ENCODE measurements at regions not wholly inside any gene's neighbourhood (a gene's known extent, or its start where the extent isn't known, plus 50 kb on each side); places are given as distances from the start of the nearest gene placed in this dataset.

DNA sequence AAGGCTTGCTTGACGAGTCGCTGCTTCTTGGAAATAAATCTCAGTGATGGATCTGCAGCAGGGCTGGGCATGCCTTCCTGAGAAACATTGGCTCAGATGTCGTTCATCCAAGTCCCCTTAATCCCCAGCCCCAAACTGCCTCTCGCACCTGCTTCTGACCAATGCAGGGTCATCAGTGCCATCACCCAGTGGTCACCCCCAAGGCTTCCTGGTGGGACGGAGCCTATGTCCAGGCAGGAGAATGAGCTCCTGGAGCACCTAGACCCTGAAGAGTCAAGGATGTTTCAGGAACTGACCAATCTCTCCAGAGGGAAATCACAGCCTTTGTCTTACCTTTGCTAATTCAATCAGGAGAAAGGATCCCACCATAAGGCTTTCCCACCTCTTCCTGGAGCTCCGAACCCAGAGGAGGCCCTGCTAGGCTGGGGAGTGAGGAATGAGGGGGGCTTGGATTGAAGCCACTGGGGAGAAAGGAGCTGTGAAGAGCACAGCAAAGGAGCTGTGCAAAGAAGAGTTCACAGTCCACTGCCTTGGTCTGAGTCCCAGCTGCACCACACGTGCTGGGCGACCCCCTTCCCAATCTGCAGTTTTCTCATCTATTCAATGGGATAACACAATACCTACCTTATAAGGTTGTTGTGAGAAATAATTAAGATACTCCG is 416.1 kb downstream of the NPHP4 start:
- Histone ChIP-seq H3K4me1 (no peaks in the 10 kb centered on the region), H3K27me3 (ENCODE audit: low read depth) (peaks cover 60% of the 10 kb centered on the region), H3K36me3 (no peaks in the 10 kb centered on the region), H3K9me3 (replicated peaks) (peaks cover 2% of the 10 kb centered on the region), H3K27ac (replicated peaks) (no peak overlapping the region), H3K4me3 (no peak overlapping the region)
- TF ChIP-seq, protein P1, sequence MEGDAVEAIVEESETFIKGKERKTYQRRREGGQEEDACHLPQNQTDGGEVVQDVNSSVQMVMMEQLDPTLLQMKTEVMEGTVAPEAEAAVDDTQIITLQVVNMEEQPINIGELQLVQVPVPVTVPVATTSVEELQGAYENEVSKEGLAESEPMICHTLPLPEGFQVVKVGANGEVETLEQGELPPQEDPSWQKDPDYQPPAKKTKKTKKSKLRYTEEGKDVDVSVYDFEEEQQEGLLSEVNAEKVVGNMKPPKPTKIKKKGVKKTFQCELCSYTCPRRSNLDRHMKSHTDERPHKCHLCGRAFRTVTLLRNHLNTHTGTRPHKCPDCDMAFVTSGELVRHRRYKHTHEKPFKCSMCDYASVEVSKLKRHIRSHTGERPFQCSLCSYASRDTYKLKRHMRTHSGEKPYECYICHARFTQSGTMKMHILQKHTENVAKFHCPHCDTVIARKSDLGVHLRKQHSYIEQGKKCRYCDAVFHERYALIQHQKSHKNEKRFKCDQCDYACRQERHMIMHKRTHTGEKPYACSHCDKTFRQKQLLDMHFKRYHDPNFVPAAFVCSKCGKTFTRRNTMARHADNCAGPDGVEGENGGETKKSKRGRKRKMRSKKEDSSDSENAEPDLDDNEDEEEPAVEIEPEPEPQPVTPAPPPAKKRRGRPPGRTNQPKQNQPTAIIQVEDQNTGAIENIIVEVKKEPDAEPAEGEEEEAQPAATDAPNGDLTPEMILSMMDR (IDR thresholded peaks at IDR 0.05; ENCODE audit: borderline replicate concordance), result no peak
- intact Hi-C loops (cut with micrococcal nuclease), result no loop called here
- no peak for DNase-seq

DNA sequence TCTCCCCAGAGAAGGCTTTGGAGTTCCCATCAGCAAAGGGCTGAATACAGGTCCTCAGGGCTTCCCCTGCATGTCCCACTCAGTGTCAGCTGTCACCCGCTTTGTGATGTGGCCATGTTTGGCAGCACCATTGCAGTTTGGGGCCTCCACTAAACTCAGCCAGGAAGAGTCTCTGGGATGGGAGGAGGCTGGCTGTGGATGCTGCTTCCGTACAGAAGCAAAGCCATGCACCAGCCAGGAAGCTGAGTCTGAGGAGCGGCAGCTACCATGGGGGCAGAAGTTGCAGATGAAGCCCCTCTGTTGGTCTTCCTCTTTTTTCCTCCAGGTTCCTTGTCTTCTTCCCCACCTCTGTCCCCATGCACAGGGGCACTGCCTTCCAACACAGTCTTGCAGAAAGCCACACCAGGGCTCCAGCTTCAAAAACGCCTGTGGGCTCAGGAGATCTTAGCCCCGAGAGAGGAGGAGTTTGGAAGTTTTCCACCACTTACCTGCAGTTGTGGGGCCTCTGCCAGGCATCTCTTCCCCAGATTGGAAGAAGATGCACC is 416.8 kb downstream of the NPHP4 start:
- Histone ChIP-seq H3K4me3 (no peak overlapping the region), H3K4me1 (no peaks in the 10 kb centered on the region), H3K27me3 (ENCODE audit: low read depth) (peaks cover 53% of the 10 kb centered on the region), H3K9me3 (replicated peaks) (peaks cover 9% of the 10 kb centered on the region), H3K36me3 (no peaks in the 10 kb centered on the region), H3K27ac (replicated peaks) (no peak overlapping the region)
- DNase-seq, result no peak
- intact Hi-C loops (cut with micrococcal nuclease), result no loop called here
- TF ChIP-seq, protein P1 (IDR thresholded peaks at IDR 0.05; ENCODE audit: borderline replicate concordance), result no peak

DNA sequence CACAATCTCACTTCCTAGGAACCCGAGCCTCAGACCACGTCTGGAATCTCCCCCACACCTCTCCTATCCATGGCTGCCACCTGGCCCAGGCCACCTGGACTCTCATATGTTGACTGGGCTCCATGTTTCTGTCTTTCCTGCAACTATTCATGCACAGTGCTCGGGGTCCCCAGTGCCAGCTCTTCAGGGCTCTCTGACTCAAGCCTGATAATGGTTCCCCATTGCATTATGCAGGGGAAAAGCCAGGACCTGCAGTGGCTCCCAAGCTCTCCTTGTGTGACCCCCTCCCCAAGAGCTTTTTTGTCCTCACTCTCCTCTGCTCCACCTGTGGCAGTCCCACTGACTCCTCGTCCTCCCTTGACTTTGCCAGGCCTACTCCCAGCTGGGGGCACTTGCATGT is 417.6 kb downstream of the NPHP4 start:
- peaks cover 17% of the 10 kb centered on the region for H3K9me3 ChIP-seq (replicated peaks)
- no peak overlapping the region for H3K4me3 ChIP-seq
- H3K27me3 ChIP-seq (ENCODE audit: low read depth), result peaks cover 45% of the 10 kb centered on the region
- H3K4me1 ChIP-seq, result no peaks in the 10 kb centered on the region
- TF ChIP-seq, protein P1 (IDR thresholded peaks at IDR 0.05; ENCODE audit: borderline replicate concordance), result no peak
- DNase-seq, result no peak
- no peaks in the 10 kb centered on the region for H3K36me3 ChIP-seq
- H3K27ac ChIP-seq (replicated peaks), result no peak overlapping the region
- intact Hi-C loops (cut with micrococcal nuclease), result no loop called here

DNA sequence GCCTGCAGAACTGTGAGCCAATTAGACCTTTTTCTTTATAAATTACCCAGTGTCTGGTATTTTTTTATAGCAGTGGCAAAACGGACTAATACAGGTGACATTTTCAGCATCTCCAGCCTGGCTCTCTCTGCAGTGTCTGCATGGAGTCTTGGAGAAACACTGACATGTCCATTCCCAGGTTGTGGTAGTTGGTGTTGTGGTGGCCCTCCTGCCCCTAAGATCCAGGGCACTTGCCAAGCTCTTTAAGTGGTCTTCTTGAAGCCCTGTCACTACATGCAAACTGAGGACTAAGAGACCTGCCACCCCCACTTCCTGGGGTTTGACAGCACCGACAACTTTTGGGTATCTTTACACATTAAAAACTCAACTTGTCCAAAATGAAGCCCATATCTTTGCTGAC is 419.4 kb downstream of the NPHP4 start:
- Histone ChIP-seq H3K4me1 (no peaks in the 10 kb centered on the region), H3K27ac (replicated peaks) (no peak overlapping the region), H3K9me3 (replicated peaks) (peaks cover 29% of the 10 kb centered on the region), H3K36me3 (no peaks in the 10 kb centered on the region), H3K27me3 (ENCODE audit: low read depth) (peaks cover 37% of the 10 kb centered on the region), H3K4me3 (no peak overlapping the region)
- DNase-seq, result no peak
- intact Hi-C loops (cut with micrococcal nuclease), result no loop called here
- TF ChIP-seq, protein P1 (IDR thresholded peaks at IDR 0.05; ENCODE audit: borderline replicate concordance), result no peak

DNA sequence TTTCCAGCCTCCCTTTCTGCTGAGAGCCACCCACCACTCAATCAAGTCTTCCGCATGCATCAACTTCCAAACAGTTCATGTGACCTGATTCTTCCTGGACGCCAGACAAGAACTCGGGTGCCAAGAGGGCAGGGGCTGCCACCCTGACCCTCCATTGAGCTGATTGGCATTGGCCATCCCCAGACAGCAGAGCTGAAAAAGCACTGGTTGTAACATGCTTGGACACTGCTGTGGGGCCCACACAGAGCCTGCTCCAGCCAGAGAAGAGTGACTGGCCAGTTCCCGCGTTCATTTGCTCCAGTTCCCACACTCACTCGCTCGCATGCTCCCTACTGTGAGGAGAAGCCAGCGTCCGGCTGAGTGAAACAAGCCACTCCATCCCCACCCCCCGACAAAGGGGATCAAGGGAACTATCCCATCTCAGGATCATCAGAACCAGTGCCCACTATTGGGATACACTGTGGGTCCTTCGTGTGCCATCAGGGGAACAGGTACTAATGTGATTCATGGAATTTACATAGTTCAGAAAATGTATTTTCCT is 420.3 kb downstream of the NPHP4 start:
- intact Hi-C loops (cut with micrococcal nuclease), result no loop called here
- Histone ChIP-seq H3K4me3 (no peak overlapping the region), H3K4me1 (no peaks in the 10 kb centered on the region), H3K36me3 (no peaks in the 10 kb centered on the region), H3K9me3 (replicated peaks) (peaks cover 29% of the 10 kb centered on the region), H3K27me3 (ENCODE audit: low read depth) (peaks cover 30% of the 10 kb centered on the region), H3K27ac (replicated peaks) (no peak overlapping the region)
- no peak for DNase-seq
- TF ChIP-seq, protein P1 (IDR thresholded peaks at IDR 0.05; ENCODE audit: borderline replicate concordance), result no peak
